C4-2B (cell line): ENCODE measurements at regions not wholly inside any gene's neighbourhood (a gene's known extent, or its start where the extent isn't known, plus 50 kb on each side); places are given as distances from the start of the nearest gene placed in this dataset.

Experiments
- ZFX ChIP-seq: fragments of 450-650 bp; IDR thresholded peaks from 2 replicates; pipeline ENCODE4 v1.6.1; 2017
- TF ChIP-seq, protein P1 (sequence below): fragments of 450-650 bp; conservative IDR thresholded peaks from 2 replicates; pipeline ENCODE4 v1.5.1; 2017; ENCODE audit warnings: mild to moderate bottlenecking

DNA sequence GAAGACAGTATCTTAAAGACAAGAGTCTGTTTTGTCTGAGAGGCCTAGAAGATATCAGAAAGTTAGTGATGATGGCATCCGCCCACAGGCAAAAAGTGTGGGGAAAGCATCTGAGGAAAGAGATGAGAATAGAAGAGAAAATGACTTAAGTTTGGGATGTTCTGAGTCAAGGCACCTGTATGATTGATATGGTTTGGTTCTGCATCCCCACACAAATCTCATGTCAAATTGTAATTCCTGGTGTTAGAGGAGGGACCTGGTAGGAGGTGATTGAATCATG lies 568.2 kb upstream of the MGMT start:
- TF ChIP-seq, protein P1, sequence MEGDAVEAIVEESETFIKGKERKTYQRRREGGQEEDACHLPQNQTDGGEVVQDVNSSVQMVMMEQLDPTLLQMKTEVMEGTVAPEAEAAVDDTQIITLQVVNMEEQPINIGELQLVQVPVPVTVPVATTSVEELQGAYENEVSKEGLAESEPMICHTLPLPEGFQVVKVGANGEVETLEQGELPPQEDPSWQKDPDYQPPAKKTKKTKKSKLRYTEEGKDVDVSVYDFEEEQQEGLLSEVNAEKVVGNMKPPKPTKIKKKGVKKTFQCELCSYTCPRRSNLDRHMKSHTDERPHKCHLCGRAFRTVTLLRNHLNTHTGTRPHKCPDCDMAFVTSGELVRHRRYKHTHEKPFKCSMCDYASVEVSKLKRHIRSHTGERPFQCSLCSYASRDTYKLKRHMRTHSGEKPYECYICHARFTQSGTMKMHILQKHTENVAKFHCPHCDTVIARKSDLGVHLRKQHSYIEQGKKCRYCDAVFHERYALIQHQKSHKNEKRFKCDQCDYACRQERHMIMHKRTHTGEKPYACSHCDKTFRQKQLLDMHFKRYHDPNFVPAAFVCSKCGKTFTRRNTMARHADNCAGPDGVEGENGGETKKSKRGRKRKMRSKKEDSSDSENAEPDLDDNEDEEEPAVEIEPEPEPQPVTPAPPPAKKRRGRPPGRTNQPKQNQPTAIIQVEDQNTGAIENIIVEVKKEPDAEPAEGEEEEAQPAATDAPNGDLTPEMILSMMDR, result no peak
- no peak for TF ChIP-seq ZFX
